ENCODE measurements at regions not wholly inside any gene's neighbourhood (a gene's known extent, or its start where the extent isn't known, plus 50 kb on each side); places are given as distances from the start of the nearest gene placed in this dataset.

- H3K4me3 ChIP-seq (ENCODE audit: low read depth, low read length) = no peak overlapping the region
- no peak for DNase-seq (ENCODE audit: low read depth)
- TF ChIP-seq, protein P1, sequence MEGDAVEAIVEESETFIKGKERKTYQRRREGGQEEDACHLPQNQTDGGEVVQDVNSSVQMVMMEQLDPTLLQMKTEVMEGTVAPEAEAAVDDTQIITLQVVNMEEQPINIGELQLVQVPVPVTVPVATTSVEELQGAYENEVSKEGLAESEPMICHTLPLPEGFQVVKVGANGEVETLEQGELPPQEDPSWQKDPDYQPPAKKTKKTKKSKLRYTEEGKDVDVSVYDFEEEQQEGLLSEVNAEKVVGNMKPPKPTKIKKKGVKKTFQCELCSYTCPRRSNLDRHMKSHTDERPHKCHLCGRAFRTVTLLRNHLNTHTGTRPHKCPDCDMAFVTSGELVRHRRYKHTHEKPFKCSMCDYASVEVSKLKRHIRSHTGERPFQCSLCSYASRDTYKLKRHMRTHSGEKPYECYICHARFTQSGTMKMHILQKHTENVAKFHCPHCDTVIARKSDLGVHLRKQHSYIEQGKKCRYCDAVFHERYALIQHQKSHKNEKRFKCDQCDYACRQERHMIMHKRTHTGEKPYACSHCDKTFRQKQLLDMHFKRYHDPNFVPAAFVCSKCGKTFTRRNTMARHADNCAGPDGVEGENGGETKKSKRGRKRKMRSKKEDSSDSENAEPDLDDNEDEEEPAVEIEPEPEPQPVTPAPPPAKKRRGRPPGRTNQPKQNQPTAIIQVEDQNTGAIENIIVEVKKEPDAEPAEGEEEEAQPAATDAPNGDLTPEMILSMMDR (IDR thresholded peaks at IDR 0.05; ENCODE audit: control insufficient read depth, extremely low read depth, insufficient read depth) = no peak
Measured at GRCh38 chr16:9169094-9169493, 77.7 kb downstream of the HAPSTR1 start.

DNA sequence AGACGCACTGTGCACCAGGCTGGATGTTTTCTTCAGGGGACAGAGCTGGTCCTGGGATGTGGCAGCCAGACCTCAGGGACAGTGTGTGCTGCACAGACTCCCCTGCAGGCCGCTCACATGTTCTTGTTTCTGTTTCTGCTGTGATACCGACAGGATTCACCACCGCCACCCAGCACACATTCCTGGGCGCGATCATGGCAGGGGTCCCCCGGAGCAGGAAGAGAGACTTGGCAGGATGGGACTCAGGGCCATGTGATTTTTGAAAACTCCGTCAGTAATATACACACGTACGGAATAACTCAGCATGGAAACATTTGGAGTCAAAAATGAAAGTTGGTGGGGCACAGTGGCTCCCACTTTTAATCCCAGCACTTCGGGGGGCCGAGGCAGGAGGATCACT lies 79.0 kb downstream of the HAPSTR1 start:
- DNase-seq (ENCODE audit: low read depth) = no peak
- TF ChIP-seq, protein P1 (IDR thresholded peaks at IDR 0.05; ENCODE audit: control insufficient read depth, extremely low read depth, insufficient read depth) = no peak
- H3K4me3 ChIP-seq (ENCODE audit: low read depth, low read length) = no peak overlapping the region

DNA sequence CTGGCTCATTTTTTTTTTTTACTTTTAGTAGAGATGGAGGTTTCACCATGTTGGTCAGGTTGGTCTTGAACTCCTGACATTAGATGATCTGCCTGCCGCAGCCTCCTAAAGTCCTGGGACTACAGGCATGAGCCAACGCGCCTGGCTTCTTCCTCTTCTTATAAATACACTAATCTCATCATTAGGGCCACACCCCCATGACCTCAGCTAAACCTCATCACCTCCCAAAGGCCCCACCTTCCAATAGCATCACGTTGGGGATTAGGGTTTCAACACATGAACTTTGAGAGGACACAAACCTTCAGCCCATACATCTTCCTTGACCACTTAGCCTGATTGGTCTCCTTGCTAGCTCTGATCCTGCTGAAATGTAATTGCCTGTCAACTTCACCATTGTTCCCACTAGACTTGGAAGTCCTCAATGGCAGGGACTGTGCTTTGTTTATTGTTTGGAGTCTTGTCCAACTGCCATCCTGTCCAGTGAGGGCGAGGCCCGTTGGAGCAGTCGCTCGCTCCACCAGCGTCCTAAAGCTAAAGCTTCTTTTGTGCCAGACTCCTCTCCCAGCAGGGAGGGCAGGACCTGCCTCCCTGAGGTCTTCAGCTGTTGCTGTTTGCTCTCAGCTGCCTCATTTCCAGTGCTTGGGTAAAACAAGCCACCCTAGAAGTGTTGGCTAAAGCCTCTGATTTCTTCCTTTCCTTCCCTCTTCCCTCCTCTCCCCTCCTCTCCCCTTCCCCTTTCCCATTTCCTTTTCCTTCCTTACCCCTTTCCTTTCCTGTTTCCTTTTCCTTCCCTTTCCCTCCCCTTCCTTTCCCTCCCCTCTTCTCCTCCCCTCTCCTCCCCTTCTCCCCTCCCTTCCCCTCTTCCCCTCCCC lies 85.3 kb downstream of the HAPSTR1 start:
- TF ChIP-seq, protein P1 (IDR thresholded peaks at IDR 0.05; ENCODE audit: control insufficient read depth, extremely low read depth, insufficient read depth) = no peak
- no peak overlapping the region for H3K4me3 ChIP-seq (ENCODE audit: low read depth, low read length)
- DNase-seq (ENCODE audit: low read depth) = no peak

DNA sequence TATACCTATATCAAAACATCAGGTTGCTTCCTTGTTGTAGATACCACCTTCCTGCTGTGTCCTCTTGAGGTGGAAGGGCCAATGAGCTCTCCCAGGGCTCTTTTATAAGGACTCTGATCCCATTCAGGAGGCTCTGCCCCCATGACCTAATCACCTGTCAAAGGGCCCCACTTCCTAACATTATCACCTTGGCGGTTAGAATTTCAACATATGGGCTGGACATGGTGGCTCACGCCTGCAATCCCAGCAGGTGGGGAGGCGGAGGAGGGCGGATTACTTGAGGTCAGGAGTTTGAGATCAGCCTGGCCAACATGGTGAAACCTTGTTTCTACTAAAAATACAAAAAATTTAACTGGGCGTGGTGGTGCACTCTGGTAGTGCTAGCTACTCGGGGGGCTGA lies 86.4 kb downstream of the HAPSTR1 start:
- H3K4me3 ChIP-seq (ENCODE audit: low read depth, low read length) = no peak overlapping the region
- no peak for DNase-seq (ENCODE audit: low read depth)
- TF ChIP-seq, protein P1 (IDR thresholded peaks at IDR 0.05; ENCODE audit: control insufficient read depth, extremely low read depth, insufficient read depth) = no peak

DNA sequence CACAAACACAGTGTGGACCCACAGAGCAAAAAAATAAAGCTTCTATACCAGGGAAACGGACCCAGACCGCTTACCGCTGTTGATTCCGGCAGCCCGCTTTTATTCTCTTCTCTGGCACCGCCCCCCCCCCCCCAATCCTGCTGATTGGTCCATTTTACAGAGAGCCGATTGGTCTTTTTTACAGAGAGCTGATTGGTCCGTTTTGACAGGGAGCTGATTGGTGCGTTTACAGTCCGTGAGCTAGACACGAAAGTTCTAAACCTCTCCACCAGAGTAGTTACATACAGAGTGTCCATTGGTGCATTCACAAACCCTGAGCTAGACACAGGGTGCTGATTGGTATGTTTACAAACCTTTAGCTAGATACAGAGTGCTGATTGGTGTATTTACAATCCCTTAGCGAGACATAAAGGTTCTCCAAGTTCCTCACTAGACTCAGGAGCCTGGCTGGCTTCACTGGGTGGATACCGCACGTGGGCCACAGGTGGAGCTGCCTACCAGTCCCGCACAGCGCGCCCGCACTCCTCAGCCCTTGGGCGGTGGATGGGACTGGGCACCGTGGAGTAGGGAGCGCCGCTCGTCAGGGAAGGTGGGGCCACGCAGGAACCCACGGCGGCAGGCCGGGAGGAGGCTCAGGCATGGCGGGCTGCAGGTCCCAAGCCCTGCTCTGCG lies 92.4 kb downstream of the HAPSTR1 start:
- DNase-seq (ENCODE audit: low read depth) = no peak
- TF ChIP-seq, protein P1 (IDR thresholded peaks at IDR 0.05; ENCODE audit: control insufficient read depth, extremely low read depth, insufficient read depth) = no peak
- H3K4me3 ChIP-seq (ENCODE audit: low read depth, low read length) = no peak overlapping the region

- no peak for DNase-seq (ENCODE audit: low read depth)
- no peak overlapping the region for H3K4me3 ChIP-seq (ENCODE audit: low read depth, low read length)
- TF ChIP-seq, protein P1 (IDR thresholded peaks at IDR 0.05; ENCODE audit: control insufficient read depth, extremely low read depth, insufficient read depth) = no peak
Measured at GRCh38 chr16:9184354-9184690, 92.9 kb downstream of the HAPSTR1 start.

Measured in LNCaP clone FGC (cell line).